T-helper 2 cell treated with Interferon-gamma antibody and Interleukin-4, amounts not matched to agents 100 ng/mL and 5 ng/mL, for 36 hours (primary cell): ENCODE measurements at regions not wholly inside any gene's neighbourhood (a gene's known extent, or its start where the extent isn't known, plus 50 kb on each side); places are given as distances from the start of the nearest gene placed in this dataset.

Experiments
- intact Hi-C: fragments of 100-400 bp; cut with micrococcal nuclease; formaldehyde crosslinking; loops from one replicate; pipeline ENCODE4 v1.15.1; 2023

- intact Hi-C loops = no loop called here
These were observed 123.3 kb upstream of the CDH4 start for GRCh38 chr20:61128701-61129269.

DNA sequence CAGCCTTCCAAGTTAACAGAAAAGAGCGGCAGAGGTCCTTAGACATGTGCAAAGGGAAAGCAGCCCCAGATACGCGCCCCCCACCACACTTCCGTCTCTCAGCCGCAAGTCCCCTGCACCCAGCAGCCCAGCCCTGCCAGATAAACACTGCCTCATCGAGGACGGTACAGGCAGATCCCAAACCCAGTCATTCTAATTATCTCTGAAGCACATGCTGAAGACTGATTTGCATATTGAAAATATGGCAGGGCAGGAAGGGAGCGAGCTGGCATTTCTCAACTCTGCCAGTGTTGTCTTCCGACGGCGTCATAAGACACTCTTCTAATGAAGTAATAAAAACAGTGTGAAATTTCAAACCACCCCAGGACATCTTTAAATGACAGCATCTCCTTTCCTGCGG lies 122.8 kb upstream of the CDH4 start:
- intact Hi-C loops = no loop called here

- intact Hi-C loops = no loop called here
These were observed 121.9 kb upstream of the CDH4 start for GRCh38 chr20:61130156-61130555.

- intact Hi-C loops = no loop called here
These were observed 120.1 kb upstream of the CDH4 start for GRCh38 chr20:61131944-61132343.

GRCh38 chr20:61133611-61134010 lies 118.5 kb upstream of the CDH4 start:
- intact Hi-C loops = no loop called here

- intact Hi-C loops = no loop called here
These were observed 117.6 kb upstream of the CDH4 start for GRCh38 chr20:61134296-61135030.

- intact Hi-C loops = no loop called here
These were observed 116.8 kb upstream of the CDH4 start for GRCh38 chr20:61135266-61135665.

GRCh38 chr20:61135968-61136367 lies 116.1 kb upstream of the CDH4 start:
- intact Hi-C loops = no loop called here

DNA sequence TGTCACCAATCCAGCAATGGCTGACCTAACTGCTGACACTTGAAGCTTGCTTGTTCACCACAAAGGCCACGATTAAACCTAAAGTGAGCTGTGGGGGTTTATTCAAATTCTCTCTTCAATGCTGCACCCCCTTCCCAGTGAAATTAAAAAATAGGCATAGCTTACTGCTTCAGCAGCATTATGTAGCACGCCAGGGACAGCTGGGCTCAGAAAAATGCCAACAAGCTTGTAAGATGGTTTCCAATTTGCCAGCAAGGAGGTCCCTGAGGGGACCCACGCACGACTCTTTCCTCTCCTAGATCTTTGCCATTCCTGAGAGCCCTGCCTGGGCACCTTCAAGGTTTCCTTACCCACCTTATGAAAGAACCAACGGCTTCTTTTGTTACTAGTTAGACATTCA lies 113.5 kb upstream of the CDH4 start:
- intact Hi-C loops = no loop called here

- intact Hi-C loops = no loop called here
These were observed 113.0 kb upstream of the CDH4 start for GRCh38 chr20:61139031-61139430.

GRCh38 chr20:61140576-61140975 lies 111.5 kb upstream of the CDH4 start:
- intact Hi-C loops = no loop called here

DNA sequence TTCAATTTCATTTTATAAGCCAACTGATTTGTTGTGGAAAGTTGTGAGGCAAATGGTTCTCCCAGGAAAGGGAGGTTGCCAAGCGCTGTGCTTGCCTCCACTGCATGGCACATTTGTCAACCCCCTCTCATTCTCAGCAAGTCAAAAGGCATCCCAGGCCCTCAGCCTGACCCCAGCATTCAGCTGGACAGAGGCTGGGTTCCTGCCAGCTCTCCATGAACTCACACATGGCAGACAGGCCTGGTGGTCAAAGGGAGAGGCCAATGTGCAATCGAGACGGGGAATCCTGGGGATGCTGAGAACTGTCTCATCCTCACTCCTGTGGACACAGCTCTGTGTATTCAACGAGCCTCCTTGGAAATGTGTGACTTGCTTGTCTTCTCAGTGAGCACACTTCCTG lies 106.0 kb upstream of the CDH4 start:
- intact Hi-C loops = no loop called here

- intact Hi-C loops = no loop called here
These were observed 102.4 kb upstream of the CDH4 start for GRCh38 chr20:61149636-61150035.

- intact Hi-C loops = no loop called here
These were observed 94.8 kb upstream of the CDH4 start for GRCh38 chr20:61157301-61157700.

DNA sequence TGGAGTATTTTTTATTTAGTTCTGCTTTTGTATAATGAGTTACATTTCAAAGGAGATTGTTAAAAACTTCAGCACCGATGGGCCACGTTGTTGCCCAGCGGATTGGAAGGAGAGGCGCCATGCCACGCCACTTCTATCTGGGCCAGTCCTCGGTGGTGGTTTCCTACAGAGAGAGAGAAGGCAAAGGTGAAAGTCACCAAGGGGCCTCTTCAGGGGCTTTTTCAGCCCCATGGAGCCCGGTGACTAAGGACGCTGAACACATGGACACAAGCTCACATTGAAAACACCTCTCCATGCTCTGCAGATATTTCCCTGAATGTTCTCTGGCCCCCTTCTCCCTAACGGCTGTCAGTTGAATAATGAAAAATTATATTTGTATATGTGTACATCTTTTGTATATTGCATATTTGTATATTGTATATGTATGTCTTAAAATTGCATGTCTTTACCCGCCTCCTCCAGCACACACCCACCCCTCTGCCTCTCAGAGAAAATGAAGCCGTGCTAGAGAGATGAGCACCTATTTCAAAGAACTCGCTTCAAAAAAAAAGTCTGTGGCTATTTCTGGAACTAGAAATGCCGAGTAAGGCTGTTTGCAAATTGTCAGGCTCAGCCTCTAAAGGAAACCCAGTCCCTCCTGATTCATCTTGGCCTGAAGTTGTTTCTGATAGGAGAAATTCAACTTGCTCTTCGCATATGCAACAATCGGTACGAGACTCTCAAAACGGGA lies 91.9 kb upstream of the CDH4 start:
- intact Hi-C loops = no loop called here

DNA sequence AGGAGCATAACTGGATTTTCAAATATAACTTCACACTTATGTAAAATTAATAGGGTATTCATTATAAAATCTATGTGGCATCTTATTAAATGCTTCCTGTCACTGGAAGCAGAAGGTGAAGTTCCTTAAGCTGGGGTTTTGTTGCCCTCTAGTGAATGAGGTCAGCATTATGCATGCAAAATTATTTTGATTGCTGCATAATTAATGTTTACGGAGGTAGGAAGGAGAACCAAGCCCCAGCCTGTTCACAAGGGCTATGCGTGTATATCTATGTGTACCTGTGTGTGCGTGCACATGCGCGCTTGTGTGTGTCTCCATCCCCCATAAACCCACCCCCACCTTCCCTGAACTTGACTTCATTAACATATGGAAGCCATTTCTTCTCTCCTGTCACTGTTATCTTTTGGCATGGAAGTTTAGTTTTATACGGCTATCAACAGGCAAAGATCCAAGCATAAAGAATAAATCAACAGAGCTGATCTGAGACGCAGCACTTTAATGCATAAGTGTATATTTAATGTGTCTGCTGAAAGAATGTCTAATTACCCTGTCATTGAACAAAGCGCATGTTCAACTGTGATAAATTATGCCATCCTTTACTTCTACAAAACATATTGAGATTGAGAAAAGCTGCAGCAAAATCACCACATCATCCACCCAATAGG lies 90.2 kb upstream of the CDH4 start:
- intact Hi-C loops = no loop called here

GRCh38 chr20:61162451-61162850 lies 89.6 kb upstream of the CDH4 start:
- intact Hi-C loops = no loop called here

GRCh38 chr20:61163031-61163430 lies 89.0 kb upstream of the CDH4 start:
- intact Hi-C loops = no loop called here

DNA sequence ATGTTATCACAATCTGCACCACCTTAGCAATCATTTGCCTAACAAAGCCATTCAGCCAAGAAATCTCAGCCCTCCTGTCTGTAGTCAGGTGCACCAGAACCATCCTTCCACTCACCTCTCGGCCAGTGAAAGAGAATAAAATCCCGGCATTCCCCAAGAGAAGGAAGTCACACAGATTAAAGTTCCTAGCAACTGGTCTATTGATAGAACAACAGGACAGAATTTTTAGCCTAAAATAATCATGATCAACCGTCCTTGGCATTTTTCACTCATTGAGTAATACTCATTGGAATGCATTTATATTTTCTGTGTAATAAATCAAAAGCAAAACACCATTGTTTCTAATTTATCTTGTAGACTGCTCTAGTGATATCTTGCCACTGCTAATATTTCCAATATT lies 85.7 kb upstream of the CDH4 start:
- intact Hi-C loops = no loop called here

DNA sequence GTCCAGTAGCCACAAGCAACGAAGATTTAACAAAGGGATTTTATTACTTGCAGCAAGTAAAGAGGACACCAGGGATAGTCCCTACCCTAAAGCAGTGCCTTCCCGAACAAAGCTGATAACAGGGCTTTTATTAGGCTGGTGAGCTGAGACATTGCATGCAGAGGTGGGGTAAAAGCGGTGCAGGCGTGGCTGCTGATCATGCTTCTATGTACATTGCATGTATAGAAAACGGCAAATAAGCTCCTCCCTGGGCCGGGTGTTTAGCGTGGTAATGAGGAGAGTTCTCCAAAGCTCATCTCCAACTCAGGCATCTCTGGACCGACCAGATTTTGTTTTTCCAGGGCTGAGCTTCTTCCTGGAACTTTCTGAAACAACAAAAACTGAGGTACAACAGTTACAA lies 83.5 kb upstream of the CDH4 start:
- intact Hi-C loops = no loop called here

- intact Hi-C loops = no loop called here
These were observed 82.2 kb upstream of the CDH4 start for GRCh38 chr20:61169874-61170273.
